ENCODE measurements at regions not wholly inside any gene's neighbourhood (a gene's known extent, or its start where the extent isn't known, plus 50 kb on each side); places are given as distances from the start of the nearest gene placed in this dataset.

- Histone ChIP-seq H4K20me1 (ENCODE audit: low read depth, low read length) (no peaks in the 10 kb centered on the region), H3K9me2 (replicated peaks; ENCODE audit: insufficient read depth, low read length) (no peaks in the 10 kb centered on the region), H3K9me3 (ENCODE audit: insufficient read depth, low read length) (no peaks in the 10 kb centered on the region), H3K27ac (ENCODE audit: low read depth, low read length) (no peak overlapping the region), H3K9ac (ENCODE audit: low read length) (no peak overlapping the region), H3K36me3 (ENCODE audit: low read length) (no peaks in the 10 kb centered on the region), H3F3A (ENCODE audit: insufficient read depth) (no peaks in the 10 kb centered on the region), H3K4me3 (ENCODE audit: insufficient read depth, low read length, poor library complexity, severe bottlenecking) (no peak overlapping the region), H3K79me2 (ENCODE audit: insufficient read depth, low read length) (no peaks in the 10 kb centered on the region), H3K4me2 (ENCODE audit: low read depth, low read length, poor library complexity, severe bottlenecking) (no peak overlapping the region), H3K27me3 (ENCODE audit: low read length) (no peaks in the 10 kb centered on the region), H2AFZ (ENCODE audit: low read depth, low read length, severe bottlenecking) (no peak overlapping the region)
- TF ChIP-seq EZH2phosphoT487 (conservative IDR thresholded peaks at IDR 0.05; ENCODE audit: low read length) (no peak), CTCF (IDR thresholded peaks at IDR 0.05; ENCODE audit: insufficient read depth, low read length, poor library complexity, severe bottlenecking) (peak; percentile 69)
These were observed 676.5 kb downstream of the DMRTA1 start for GRCh38 chr9:23123048-23123632.

DNA sequence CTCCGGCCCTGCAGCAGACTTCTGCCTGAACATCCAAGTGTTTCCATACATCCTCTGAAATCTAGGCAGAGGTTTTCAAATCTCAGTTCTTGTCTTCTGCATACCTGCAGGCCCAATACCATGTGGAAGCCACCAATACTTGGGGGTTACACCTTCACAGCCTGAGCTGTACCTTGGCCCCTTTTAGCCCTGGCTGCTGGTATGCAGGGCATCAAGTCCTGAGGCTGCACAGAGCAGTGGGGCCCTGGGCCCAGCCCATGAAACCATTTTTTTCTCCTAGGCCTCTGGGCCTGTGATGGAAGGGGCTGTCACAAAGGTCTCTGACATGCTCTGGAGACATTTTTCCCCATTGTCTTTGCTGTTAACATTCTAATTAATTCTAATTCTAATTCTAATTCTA lies 680.6 kb downstream of the ELAVL2 start:
- Histone ChIP-seq H3K4me2 (ENCODE audit: low read depth, low read length, poor library complexity, severe bottlenecking) (no peak overlapping the region), H3K4me3 (ENCODE audit: insufficient read depth, low read length, poor library complexity, severe bottlenecking) (no peak overlapping the region), H3K79me2 (ENCODE audit: insufficient read depth, low read length) (no peaks in the 10 kb centered on the region), H3K9me3 (ENCODE audit: insufficient read depth, low read length) (peaks cover 13% of the 10 kb centered on the region; the same call in 1 of the 2 replicates), H3K27me3 (ENCODE audit: low read length) (no peaks in the 10 kb centered on the region), H3K9me2 (replicated peaks; ENCODE audit: insufficient read depth, low read length) (no peaks in the 10 kb centered on the region), H2AFZ (ENCODE audit: low read depth, low read length, severe bottlenecking) (no peak overlapping the region), H3K9ac (ENCODE audit: low read length) (no peak overlapping the region), H3F3A (ENCODE audit: insufficient read depth) (no peaks in the 10 kb centered on the region), H3K27ac (ENCODE audit: low read depth, low read length) (no peak overlapping the region), H4K20me1 (ENCODE audit: low read depth, low read length) (no peaks in the 10 kb centered on the region), H3K36me3 (ENCODE audit: low read length) (no peaks in the 10 kb centered on the region)
- TF ChIP-seq EZH2phosphoT487 (conservative IDR thresholded peaks at IDR 0.05; ENCODE audit: low read length), result no peak
- no peak for TF ChIP-seq CTCF (IDR thresholded peaks at IDR 0.05; ENCODE audit: insufficient read depth, low read length, poor library complexity, severe bottlenecking)

DNA sequence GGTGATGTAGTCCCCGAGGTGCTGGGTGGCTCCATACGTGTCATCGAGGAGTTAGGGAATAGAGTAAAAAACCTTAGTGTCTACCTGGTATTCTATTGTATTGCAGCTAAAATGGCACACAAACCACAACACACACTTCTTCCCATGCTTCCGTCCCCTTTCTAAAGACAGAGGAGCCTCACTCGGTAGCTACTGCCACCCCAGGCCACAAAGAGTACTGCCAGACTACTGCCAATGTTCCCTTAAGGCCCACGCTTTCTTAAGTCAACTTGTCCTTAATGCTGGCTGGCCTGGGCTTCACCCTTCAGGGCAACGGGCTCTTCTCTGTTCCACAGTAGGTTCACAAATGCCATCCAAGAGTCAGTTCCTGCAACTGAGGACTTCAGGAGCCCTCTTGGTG lies 673.0 kb downstream of the ELAVL2 start:
- Histone ChIP-seq H3K9me3 (ENCODE audit: insufficient read depth, low read length) (no peaks in the 10 kb centered on the region), H3K9me2 (replicated peaks; ENCODE audit: insufficient read depth, low read length) (no peaks in the 10 kb centered on the region), H3K4me2 (ENCODE audit: low read depth, low read length, poor library complexity, severe bottlenecking) (no peak overlapping the region), H3F3A (ENCODE audit: insufficient read depth) (no peaks in the 10 kb centered on the region), H2AFZ (ENCODE audit: low read depth, low read length, severe bottlenecking) (no peak overlapping the region), H3K36me3 (ENCODE audit: low read length) (no peaks in the 10 kb centered on the region), H3K4me3 (ENCODE audit: insufficient read depth, low read length, poor library complexity, severe bottlenecking) (no peak overlapping the region), H3K9ac (ENCODE audit: low read length) (no peak overlapping the region), H4K20me1 (ENCODE audit: low read depth, low read length) (no peaks in the 10 kb centered on the region), H3K79me2 (ENCODE audit: insufficient read depth, low read length) (no peaks in the 10 kb centered on the region), H3K27ac (ENCODE audit: low read depth, low read length) (no peak overlapping the region), H3K27me3 (ENCODE audit: low read length) (no peaks in the 10 kb centered on the region)
- no peak for TF ChIP-seq CTCF (IDR thresholded peaks at IDR 0.05; ENCODE audit: insufficient read depth, low read length, poor library complexity, severe bottlenecking)
- no peak for TF ChIP-seq EZH2phosphoT487 (conservative IDR thresholded peaks at IDR 0.05; ENCODE audit: low read length)

Measured in SU-DHL-6 (cell line).